ENCODE measurements at regions not wholly inside any gene's neighbourhood (a gene's known extent, or its start where the extent isn't known, plus 50 kb on each side); places are given as distances from the start of the nearest gene placed in this dataset.

- H3K9ac ChIP-seq: no peak overlapping the region
- no peaks in the 10 kb centered on the region for H3K79me2 ChIP-seq (ENCODE audit: insufficient read depth, low read depth)
- H4K20me1 ChIP-seq (ENCODE audit: insufficient read depth): no peaks in the 10 kb centered on the region
- no peaks in the 10 kb centered on the region for H3K36me3 ChIP-seq (ENCODE audit: insufficient read depth)
- H3K4me2 ChIP-seq: no peak overlapping the region
- no peak for TF ChIP-seq CTCF (conservative IDR thresholded peaks at IDR 0.05; ENCODE audit: low read depth, low read length)
- no peak overlapping the region for H3K27ac ChIP-seq
- no peaks in the 10 kb centered on the region for H3K4me1 ChIP-seq (ENCODE audit: low read depth, poor library complexity, severe bottlenecking)
- H2AFZ ChIP-seq (ENCODE audit: low read depth): no peak overlapping the region
- no peaks in the 10 kb centered on the region for H3K27me3 ChIP-seq (ENCODE audit: insufficient read depth, low read depth)
- no peak overlapping the region for H3K4me3 ChIP-seq (IDR thresholded peaks at IDR 0.05; ENCODE audit: insufficient read depth, low read depth, low read length)
These were observed 152.6 kb downstream of the PTPN20 start for GRCh38 chr10:47063858-47064257.

- Histone ChIP-seq H3K4me1 (ENCODE audit: low read depth, poor library complexity, severe bottlenecking) (no peaks in the 10 kb centered on the region), H3K9ac (no peak overlapping the region), H3K4me3 (IDR thresholded peaks at IDR 0.05; ENCODE audit: insufficient read depth, low read depth, low read length) (no peak overlapping the region), H3K27ac (no peak overlapping the region), H2AFZ (ENCODE audit: low read depth) (no peak overlapping the region), H3K4me2 (no peak overlapping the region), H3K36me3 (ENCODE audit: insufficient read depth) (no peaks in the 10 kb centered on the region), H3K79me2 (ENCODE audit: insufficient read depth, low read depth) (no peaks in the 10 kb centered on the region), H4K20me1 (ENCODE audit: insufficient read depth) (no peaks in the 10 kb centered on the region), H3K27me3 (ENCODE audit: insufficient read depth, low read depth) (no peaks in the 10 kb centered on the region)
- no peak for TF ChIP-seq CTCF (conservative IDR thresholded peaks at IDR 0.05; ENCODE audit: low read depth, low read length)
These were observed 154.7 kb downstream of the PTPN20 start for GRCh38 chr10:47065903-47066302.

GRCh38 chr10:47067949-47068940 lies 157.0 kb downstream of the PTPN20 start:
- Histone ChIP-seq H3K4me2 (no peak overlapping the region), H4K20me1 (ENCODE audit: insufficient read depth) (no peaks in the 10 kb centered on the region), H3K27me3 (ENCODE audit: insufficient read depth, low read depth) (no peaks in the 10 kb centered on the region), H3K9ac (no peak overlapping the region), H2AFZ (ENCODE audit: low read depth) (no peak overlapping the region), H3K36me3 (ENCODE audit: insufficient read depth) (no peaks in the 10 kb centered on the region), H3K4me3 (IDR thresholded peaks at IDR 0.05; ENCODE audit: insufficient read depth, low read depth, low read length) (no peak overlapping the region), H3K79me2 (ENCODE audit: insufficient read depth, low read depth) (no peaks in the 10 kb centered on the region), H3K27ac (no peak overlapping the region), H3K4me1 (ENCODE audit: low read depth, poor library complexity, severe bottlenecking) (no peaks in the 10 kb centered on the region)
- no peak for TF ChIP-seq CTCF (conservative IDR thresholded peaks at IDR 0.05; ENCODE audit: low read depth, low read length)

- no peaks in the 10 kb centered on the region for H3K27me3 ChIP-seq (ENCODE audit: insufficient read depth, low read depth)
- H3K9ac ChIP-seq: no peak overlapping the region
- H3K27ac ChIP-seq: no peak overlapping the region
- H3K4me3 ChIP-seq (IDR thresholded peaks at IDR 0.05; ENCODE audit: insufficient read depth, low read depth, low read length): no peak overlapping the region
- no peaks in the 10 kb centered on the region for H3K79me2 ChIP-seq (ENCODE audit: insufficient read depth, low read depth)
- no peaks in the 10 kb centered on the region for H3K36me3 ChIP-seq (ENCODE audit: insufficient read depth)
- no peak overlapping the region for H3K4me2 ChIP-seq
- TF ChIP-seq CTCF (conservative IDR thresholded peaks at IDR 0.05; ENCODE audit: low read depth, low read length): no peak
- no peaks in the 10 kb centered on the region for H4K20me1 ChIP-seq (ENCODE audit: insufficient read depth)
- no peaks in the 10 kb centered on the region for H3K4me1 ChIP-seq (ENCODE audit: low read depth, poor library complexity, severe bottlenecking)
- H2AFZ ChIP-seq (ENCODE audit: low read depth): no peak overlapping the region
These were observed 159.3 kb downstream of the PTPN20 start for GRCh38 chr10:47070541-47070940.
